ENCODE measurements at regions not wholly inside any gene's neighbourhood (a gene's known extent, or its start where the extent isn't known, plus 50 kb on each side); places are given as distances from the start of the nearest gene placed in this dataset.

DNA sequence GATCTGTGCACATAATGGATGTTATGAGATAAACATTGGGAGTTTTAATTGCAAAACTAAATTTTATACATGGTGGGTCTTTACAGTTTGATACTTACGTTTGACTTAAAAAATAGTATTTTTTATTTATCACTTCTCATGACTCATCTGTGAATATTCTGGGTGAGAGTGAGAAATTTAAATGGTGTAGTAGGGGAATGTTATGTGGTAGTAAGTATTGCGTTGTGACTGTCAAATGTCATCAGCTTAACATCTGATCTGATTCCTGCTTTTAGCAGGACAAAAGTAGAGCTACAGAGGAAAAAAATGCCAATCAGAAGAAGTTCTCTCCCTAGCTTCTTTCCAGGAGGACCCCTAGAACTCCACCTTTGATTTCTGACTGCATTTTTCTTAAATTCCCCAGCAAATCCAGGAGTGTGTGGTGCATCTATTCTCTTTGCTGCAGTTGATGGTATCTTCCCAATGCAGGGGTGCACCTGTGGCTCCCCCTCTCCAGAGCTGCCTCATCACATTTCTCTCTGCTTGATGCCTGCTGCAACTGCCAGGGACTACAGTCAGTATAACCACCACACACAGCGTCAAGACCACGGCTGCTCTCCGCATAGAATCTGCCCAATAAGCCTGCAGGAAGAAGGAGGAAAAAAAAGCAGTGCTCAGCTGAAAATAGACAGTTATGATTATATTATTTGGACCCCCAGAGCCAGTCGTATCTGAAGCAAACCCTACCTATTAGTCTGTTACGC lies 151.3 kb upstream of the THUMPD2 start:
- no peak for TF ChIP-seq POLR2AphosphoS5 (IDR thresholded peaks at IDR 0.05; ENCODE audit: low read depth, low read length)
- no peak for TF ChIP-seq TAF1 (IDR thresholded peaks at IDR 0.05; ENCODE audit: borderline replicate concordance, insufficient read depth, low read length)
- no peak for TF ChIP-seq FOXP2 (optimal IDR thresholded peaks at IDR 0.05; ENCODE audit: borderline replicate concordance, extremely low read depth, extremely low read length, insufficient read depth)
